Prostate gland (tissue), 2 donors: ENCODE measurements at regions not wholly inside any gene's neighbourhood (a gene's known extent, or its start where the extent isn't known, plus 50 kb on each side); places are given as distances from the start of the nearest gene placed in this dataset.

Source experiments
- CTCF ChIP-seq, 4 experiments: fragments of 200-600 bp in 2 of 4; fragments of 450-650 bp in 2 of 4; sonication (generic) in 2 of 4; IDR thresholded peaks; 1 replicate in 3 of 4; 2 replicates in 1 of 4; pipeline ENCODE4 v1.5.1; 2016 to 2019; ENCODE audit warnings: antibody characterized with exemption in 4 of 4, mild to moderate bottlenecking in 2 of 4, moderate library complexity in 2 of 4
- POLR2A ChIP-seq: fragments of 450-650 bp; IDR thresholded peaks from one replicate; pipeline ENCODE4 v1.6.1; 2016; ENCODE audit warnings: antibody characterized with exemption, mild to moderate bottlenecking

- TF ChIP-seq POLR2A (no peak), CTCF (IDR thresholded peaks at IDR 0.05) (no peak)
These were observed 150.8 kb upstream of the RANBP3L start for GRCh38 chr5:36452424-36453006.
